Left lung (tissue), 4 donors: ENCODE measurements at regions not wholly inside any gene's neighbourhood (a gene's known extent, or its start where the extent isn't known, plus 50 kb on each side); places are given as distances from the start of the nearest gene placed in this dataset.

Source experiments
- ATAC-seq: fragments of 200-7000 bp; cut with Tn5 transposase; one replicate; pipeline ENCODE4 v1.9.1; 2020; ENCODE audit warnings: moderate library complexity
- DNase-seq, 4 donors: peaks; one replicate each; pipeline ENCODE4 v3.0.0-alpha.2; 2013 to 2020
- H3K27ac ChIP-seq, 2 donors: fragments of 200-600 bp; sonication (generic) in 1 of 2; one replicate each; pipeline versions ENCODE4 v1.5.0 to v1.8.0; 2020 to 2021
- H3K27me3 ChIP-seq, 2 donors: fragments of 200-600 bp; sonication (generic) in 1 of 2; one replicate each; pipeline versions ENCODE4 v1.5.0 to v1.8.0; 2020 to 2021
- H3K36me3 ChIP-seq, 2 donors: fragments of 200-600 bp; sonication (generic) in 1 of 2; one replicate each; pipeline versions ENCODE4 v1.5.0 to v1.8.0; 2020 to 2021
- H3K4me1 ChIP-seq, 2 donors: fragments of 200-600 bp; one replicate each; pipeline ENCODE4 v1.8.0; 2021
- H3K4me3 ChIP-seq, 2 donors: fragments of 200-600 bp; sonication (generic) in 1 of 2; one replicate each; pipeline versions ENCODE4 v1.5.0 to v1.8.0; 2020 to 2021; ENCODE audit warnings: mild to moderate bottlenecking in 1 of 2
- H3K9me3 ChIP-seq, 2 donors: fragments of 200-600 bp; sonication (generic) in 1 of 2; one replicate each; pipeline versions ENCODE4 v1.5.0 to v1.8.0; 2020 to 2021
- intact Hi-C, 2 donors: fragments of 100-400 bp; cut with DNase I; formaldehyde crosslinking; loops; one replicate each; pipeline versions ENCODE4 v1.11.2 to v1.14.2; 2022
- TF ChIP-seq, protein P1 (sequence below), 2 donors: fragments of 200-600 bp; sonication (generic) in 1 of 2; IDR thresholded peaks; one replicate each; pipeline versions ENCODE4 v1.5.0 to v1.8.0; 2021; ENCODE audit warnings: antibody characterized with exemption in 2 of 2
- donor health status: DM: no; HTN: yes; CAD: no.
- donor health status: DM: no; HTN: no; CAD: no.

DNA sequence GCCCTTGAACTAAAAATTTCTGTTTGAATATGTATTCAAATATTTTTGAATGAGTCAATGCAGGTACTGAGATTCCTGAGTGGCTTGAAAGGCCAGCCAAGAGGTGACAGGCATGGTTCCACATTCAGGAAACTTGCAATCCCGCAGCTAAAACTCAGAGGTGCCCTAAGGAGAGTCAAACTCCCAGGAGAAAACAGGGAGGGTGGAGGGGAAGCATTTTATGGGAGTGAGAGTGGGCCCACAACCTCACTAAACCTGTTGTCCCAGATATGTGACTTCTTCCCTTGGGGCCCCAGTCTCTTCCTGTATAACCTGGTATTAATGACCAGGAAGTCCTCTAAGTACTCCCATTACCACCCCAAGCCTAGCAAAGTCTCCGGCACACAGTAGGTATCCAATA lies 189.6 kb downstream of the PLPP3 start:
- Histone ChIP-seq H3K27me3 (no peaks in the 10 kb centered on the region), H3K9me3 (no peaks in the 10 kb centered on the region), H3K27ac (peak overlapping the region in 1 of 2 donors; percentile 43), H3K36me3 (no peaks in the 10 kb centered on the region), H3K4me3 (no peak overlapping the region), H3K4me1 (no peaks in the 10 kb centered on the region)
- TF ChIP-seq, protein P1, sequence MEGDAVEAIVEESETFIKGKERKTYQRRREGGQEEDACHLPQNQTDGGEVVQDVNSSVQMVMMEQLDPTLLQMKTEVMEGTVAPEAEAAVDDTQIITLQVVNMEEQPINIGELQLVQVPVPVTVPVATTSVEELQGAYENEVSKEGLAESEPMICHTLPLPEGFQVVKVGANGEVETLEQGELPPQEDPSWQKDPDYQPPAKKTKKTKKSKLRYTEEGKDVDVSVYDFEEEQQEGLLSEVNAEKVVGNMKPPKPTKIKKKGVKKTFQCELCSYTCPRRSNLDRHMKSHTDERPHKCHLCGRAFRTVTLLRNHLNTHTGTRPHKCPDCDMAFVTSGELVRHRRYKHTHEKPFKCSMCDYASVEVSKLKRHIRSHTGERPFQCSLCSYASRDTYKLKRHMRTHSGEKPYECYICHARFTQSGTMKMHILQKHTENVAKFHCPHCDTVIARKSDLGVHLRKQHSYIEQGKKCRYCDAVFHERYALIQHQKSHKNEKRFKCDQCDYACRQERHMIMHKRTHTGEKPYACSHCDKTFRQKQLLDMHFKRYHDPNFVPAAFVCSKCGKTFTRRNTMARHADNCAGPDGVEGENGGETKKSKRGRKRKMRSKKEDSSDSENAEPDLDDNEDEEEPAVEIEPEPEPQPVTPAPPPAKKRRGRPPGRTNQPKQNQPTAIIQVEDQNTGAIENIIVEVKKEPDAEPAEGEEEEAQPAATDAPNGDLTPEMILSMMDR (IDR thresholded peaks at IDR 0.05) = no peak
- DNase-seq (peak in 1 of 4 donors; percentile 39), ATAC-seq (peak; percentile 85)
- intact Hi-C loops = no loop called here

DNA sequence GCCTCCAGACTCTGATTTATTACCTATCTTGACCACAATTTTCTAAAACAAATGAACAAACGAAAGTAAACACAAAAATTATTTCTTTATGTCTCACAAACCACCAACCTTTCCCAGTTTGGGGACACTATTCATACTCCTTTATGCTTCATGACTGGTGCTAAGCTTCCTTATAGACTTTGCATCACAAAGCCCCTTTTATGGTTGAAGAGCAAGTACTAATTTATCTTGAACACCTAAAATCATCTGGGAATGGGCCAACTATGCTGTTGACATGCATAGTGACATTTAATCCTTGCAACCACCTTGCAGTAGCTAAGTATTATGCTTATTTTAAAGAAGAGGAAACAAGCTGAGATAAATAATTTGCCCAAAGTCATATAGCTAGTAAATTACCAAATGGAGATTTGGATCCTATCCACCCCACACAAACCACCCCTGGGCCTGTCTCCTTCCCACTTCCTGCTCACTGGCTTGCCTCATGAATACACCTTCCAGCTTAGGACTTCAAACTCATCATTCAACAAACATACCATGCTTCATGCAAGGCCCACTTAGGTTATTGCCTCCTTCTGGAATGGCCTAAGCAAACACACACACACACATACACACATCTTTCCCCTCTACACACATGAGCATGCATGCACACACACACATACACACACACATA lies 192.2 kb downstream of the PLPP3 start:
- no peak overlapping the region for H3K4me3 ChIP-seq
- no peaks in the 10 kb centered on the region for H3K27me3 ChIP-seq
- DNase-seq (no peak), ATAC-seq (no peak)
- intact Hi-C loops = no loop called here
- H3K27ac ChIP-seq = no peak overlapping the region
- H3K4me1 ChIP-seq = no peaks in the 10 kb centered on the region
- H3K9me3 ChIP-seq = no peaks in the 10 kb centered on the region
- TF ChIP-seq, protein P1 (IDR thresholded peaks at IDR 0.05) = no peak
- no peaks in the 10 kb centered on the region for H3K36me3 ChIP-seq

DNA sequence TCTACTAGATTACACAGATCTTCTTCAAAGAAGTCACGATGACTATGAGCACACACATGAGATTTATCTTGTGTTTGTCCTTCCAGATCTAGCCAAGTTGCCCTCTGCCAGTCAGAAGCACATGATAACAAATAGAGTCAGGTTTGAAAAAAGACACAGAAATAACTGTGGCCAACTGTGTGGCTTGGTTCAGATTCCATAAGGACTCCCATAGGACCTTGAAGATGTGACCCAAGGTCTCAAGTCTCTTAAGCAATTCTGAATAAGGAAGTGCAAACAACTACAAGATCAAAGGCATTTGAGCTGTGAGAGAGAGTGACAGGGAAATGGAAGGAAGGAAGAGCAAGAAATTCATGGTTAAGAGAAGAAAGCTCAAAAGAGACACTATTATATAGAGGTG lies 194.0 kb downstream of the PLPP3 start:
- Histone ChIP-seq H3K4me1 (no peaks in the 10 kb centered on the region), H3K4me3 (no peak overlapping the region), H3K9me3 (no peaks in the 10 kb centered on the region), H3K27ac (no peak overlapping the region), H3K36me3 (no peaks in the 10 kb centered on the region), H3K27me3 (no peaks in the 10 kb centered on the region)
- ATAC-seq (peak; percentile 48), DNase-seq (no peak)
- intact Hi-C loops = no loop called here
- TF ChIP-seq, protein P1 (IDR thresholded peaks at IDR 0.05) = no peak

DNA sequence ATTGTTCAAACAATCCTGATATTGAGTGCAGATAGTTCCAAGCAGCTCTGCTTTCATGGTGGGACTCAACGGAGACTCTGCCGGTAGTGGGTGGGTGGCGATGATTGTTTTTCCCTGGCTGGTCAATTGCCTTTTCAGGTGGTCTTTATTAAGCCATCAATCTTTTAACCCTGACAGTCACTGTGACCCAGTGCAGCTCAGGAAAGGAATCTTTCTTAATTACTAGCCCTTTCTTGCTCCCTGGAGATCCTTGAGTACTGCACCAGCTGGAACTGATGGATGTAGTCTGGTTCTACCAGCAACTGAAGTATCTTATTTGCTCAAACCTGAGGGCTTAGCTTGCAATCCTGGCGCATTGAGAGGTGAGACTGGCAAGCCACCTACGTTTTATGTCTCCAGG lies 196.4 kb downstream of the PLPP3 start:
- Histone ChIP-seq H3K4me3 (no peak overlapping the region), H3K27ac (no peak overlapping the region), H3K36me3 (no peaks in the 10 kb centered on the region), H3K27me3 (no peaks in the 10 kb centered on the region), H3K9me3 (no peaks in the 10 kb centered on the region), H3K4me1 (no peaks in the 10 kb centered on the region)
- TF ChIP-seq, protein P1 (IDR thresholded peaks at IDR 0.05) = no peak
- ATAC-seq = no peak
- intact Hi-C loops = no loop called here
- no peak for DNase-seq

DNA sequence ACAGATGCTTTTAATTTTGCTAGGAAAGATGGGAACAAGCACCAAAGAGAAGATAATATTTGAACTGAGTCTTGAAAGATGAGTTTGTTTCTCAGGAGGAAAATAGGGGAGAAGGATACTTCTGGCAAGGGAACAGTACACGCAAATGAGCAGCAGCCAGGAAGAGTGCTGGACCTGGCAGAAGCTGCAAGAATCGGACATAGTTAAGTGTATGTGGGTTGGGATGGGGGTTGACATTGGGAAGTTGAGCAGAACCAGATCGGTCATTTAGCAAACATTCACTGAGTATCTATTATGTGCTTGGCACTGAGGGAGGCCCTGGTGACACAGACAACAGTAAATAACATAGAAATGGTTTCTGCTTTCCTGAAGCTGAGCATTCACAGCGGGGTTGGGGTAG lies 198.8 kb downstream of the PLPP3 start:
- H3K4me3 ChIP-seq = no peak overlapping the region
- no peaks in the 10 kb centered on the region for H3K27me3 ChIP-seq
- intact Hi-C loops = no loop called here
- no peaks in the 10 kb centered on the region for H3K4me1 ChIP-seq
- DNase-seq (no peak), ATAC-seq (no peak)
- no peak overlapping the region for H3K27ac ChIP-seq
- TF ChIP-seq, protein P1 (IDR thresholded peaks at IDR 0.05) = no peak
- H3K36me3 ChIP-seq = no peaks in the 10 kb centered on the region
- no peaks in the 10 kb centered on the region for H3K9me3 ChIP-seq
